Mammary epithelial cell (primary cell): ENCODE measurements at regions not wholly inside any gene's neighbourhood (a gene's known extent, or its start where the extent isn't known, plus 50 kb on each side); places are given as distances from the start of the nearest gene placed in this dataset.

Source experiments
- EZH2 ChIP-seq: IDR thresholded peaks from 2 replicates; pipeline ENCODE4 v1.6.1; 2012; ENCODE audit warnings: low read length, inconsistent platforms, borderline replicate concordance
- TF ChIP-seq, protein P1 (sequence below), 2 donors: IDR thresholded peaks in 1 of 2; conservative IDR thresholded peaks in 1 of 2; 2 replicates each; pipeline ENCODE4 v1.5.1; 2011 to 2012; ENCODE audit warnings: inconsistent platforms in 2 of 2, low read length in 2 of 2, mild to moderate bottlenecking in 2 of 2, control low read depth in 1 of 2, low read depth in 1 of 2; ENCODE audit not compliant: insufficient read depth in 1 of 2; ENCODE audit errors: extremely low read depth in 1 of 2

DNA sequence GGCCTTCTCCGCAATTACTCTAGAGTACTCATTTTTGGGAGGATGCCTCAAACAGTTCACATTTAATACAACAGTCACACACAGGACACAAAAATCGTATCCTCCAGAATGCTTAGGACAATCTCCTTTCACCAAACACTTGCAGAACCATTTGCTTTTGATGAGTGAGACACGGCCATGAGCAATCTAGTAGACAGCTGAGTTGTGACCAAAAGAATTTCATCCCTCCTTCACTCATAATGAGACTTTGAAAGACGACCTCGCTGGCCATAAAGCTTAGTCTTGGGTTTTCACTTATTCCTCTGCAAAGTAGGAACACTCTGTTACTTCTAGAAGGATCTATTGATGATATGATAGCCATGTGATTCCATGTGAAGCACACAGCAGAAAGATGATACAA is 87.5 kb upstream of the SLC35G4 start:
- TF ChIP-seq, protein P1, sequence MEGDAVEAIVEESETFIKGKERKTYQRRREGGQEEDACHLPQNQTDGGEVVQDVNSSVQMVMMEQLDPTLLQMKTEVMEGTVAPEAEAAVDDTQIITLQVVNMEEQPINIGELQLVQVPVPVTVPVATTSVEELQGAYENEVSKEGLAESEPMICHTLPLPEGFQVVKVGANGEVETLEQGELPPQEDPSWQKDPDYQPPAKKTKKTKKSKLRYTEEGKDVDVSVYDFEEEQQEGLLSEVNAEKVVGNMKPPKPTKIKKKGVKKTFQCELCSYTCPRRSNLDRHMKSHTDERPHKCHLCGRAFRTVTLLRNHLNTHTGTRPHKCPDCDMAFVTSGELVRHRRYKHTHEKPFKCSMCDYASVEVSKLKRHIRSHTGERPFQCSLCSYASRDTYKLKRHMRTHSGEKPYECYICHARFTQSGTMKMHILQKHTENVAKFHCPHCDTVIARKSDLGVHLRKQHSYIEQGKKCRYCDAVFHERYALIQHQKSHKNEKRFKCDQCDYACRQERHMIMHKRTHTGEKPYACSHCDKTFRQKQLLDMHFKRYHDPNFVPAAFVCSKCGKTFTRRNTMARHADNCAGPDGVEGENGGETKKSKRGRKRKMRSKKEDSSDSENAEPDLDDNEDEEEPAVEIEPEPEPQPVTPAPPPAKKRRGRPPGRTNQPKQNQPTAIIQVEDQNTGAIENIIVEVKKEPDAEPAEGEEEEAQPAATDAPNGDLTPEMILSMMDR (conservative IDR thresholded peaks at IDR 0.05 in 1 of 2, IDR thresholded peaks at IDR 0.05 in 1 of 2; ENCODE audit: extremely low read depth in 1 of 2, insufficient read depth in 1 of 2, low read depth in 1 of 2, low read length in 2 of 2): no peak
- TF ChIP-seq EZH2: no peak
